Stomach smooth muscle (tissue), 2 donors: ENCODE measurements at regions not wholly inside any gene's neighbourhood (a gene's known extent, or its start where the extent isn't known, plus 50 kb on each side); places are given as distances from the start of the nearest gene placed in this dataset.

Source experiments
- H3K27ac ChIP-seq: one replicate; pipeline ENCODE4 v1.7.0; 2013; ENCODE audit warnings: mild to moderate bottlenecking, low read length, inconsistent platforms
- H3K27me3 ChIP-seq, 2 donors: one replicate each; pipeline ENCODE4 v1.7.0; 2013; ENCODE audit warnings: low read length in 2 of 2; ENCODE audit not compliant: insufficient read depth in 2 of 2, control insufficient read depth in 1 of 2
- H3K36me3 ChIP-seq, 2 donors: one replicate each; pipeline ENCODE4 v1.7.0; 2013; ENCODE audit warnings: low read length in 2 of 2; ENCODE audit not compliant: control insufficient read depth in 2 of 2, insufficient read depth in 2 of 2
- H3K4me1 ChIP-seq: one replicate; pipeline ENCODE4 v1.7.0; 2013; ENCODE audit warnings: low read length; ENCODE audit not compliant: control insufficient read depth, insufficient read depth
- H3K4me3 ChIP-seq, 2 donors: one replicate each; pipeline ENCODE4 v1.7.0; 2013; ENCODE audit warnings: low read length in 2 of 2
- H3K9ac ChIP-seq, 2 donors: one replicate each; pipeline ENCODE4 v1.7.0; 2013; ENCODE audit warnings: low read length in 2 of 2, mild to moderate bottlenecking in 1 of 2
- H3K9me3 ChIP-seq, 2 donors: one replicate each; pipeline ENCODE4 v1.7.0; 2013; ENCODE audit warnings: low read length in 2 of 2; ENCODE audit not compliant: control insufficient read depth in 2 of 2
- donor health status: healthy.
- donor health status: Pancreatic carcinoma.

GRCh38 chr9:82571540-82571939 is 491.4 kb downstream of the RASEF start:
- H3K4me1 ChIP-seq = no peaks in the 10 kb centered on the region
- no peak overlapping the region for H3K4me3 ChIP-seq
- H3K27ac ChIP-seq = no peak overlapping the region
- no peaks in the 10 kb centered on the region for H3K36me3 ChIP-seq
- H3K9ac ChIP-seq = no peak overlapping the region
- H3K27me3 ChIP-seq = no peaks in the 10 kb centered on the region
- no peaks in the 10 kb centered on the region for H3K9me3 ChIP-seq

- no peaks in the 10 kb centered on the region for H3K27me3 ChIP-seq
- H3K4me1 ChIP-seq = no peaks in the 10 kb centered on the region
Measured at GRCh38 chr9:82572146-82572545, 490.8 kb downstream of the RASEF start.

GRCh38 chr9:82574911-82575310 is 488.0 kb downstream of the RASEF start:
- Histone ChIP-seq H3K9ac (no peak overlapping the region), H3K4me1 (no peaks in the 10 kb centered on the region), H3K27ac (no peak overlapping the region), H3K9me3 (no peaks in the 10 kb centered on the region), H3K27me3 (no peaks in the 10 kb centered on the region), H3K36me3 (no peaks in the 10 kb centered on the region), H3K4me3 (no peak overlapping the region)

More at GRCh38 chr9:82572146-82572545, 490.8 kb downstream of the RASEF start:
- Histone ChIP-seq H3K4me3 (no peak overlapping the region), H3K27ac (no peak overlapping the region), H3K9ac (no peak overlapping the region), H3K9me3 (no peaks in the 10 kb centered on the region), H3K36me3 (no peaks in the 10 kb centered on the region)

- Histone ChIP-seq H3K27me3 (no peaks in the 10 kb centered on the region), H3K4me3 (no peak overlapping the region), H3K9ac (no peak overlapping the region), H3K36me3 (no peaks in the 10 kb centered on the region), H3K4me1 (no peaks in the 10 kb centered on the region), H3K27ac (no peak overlapping the region), H3K9me3 (no peaks in the 10 kb centered on the region)
Measured at GRCh38 chr9:82580921-82581320, 482.0 kb downstream of the RASEF start.

- no peak overlapping the region for H3K27ac ChIP-seq
- no peaks in the 10 kb centered on the region for H3K4me1 ChIP-seq
- H3K9me3 ChIP-seq = no peaks in the 10 kb centered on the region
Measured at GRCh38 chr9:82581516-82581915, 481.4 kb downstream of the RASEF start.

GRCh38 chr9:82581935-82582334 is 481.0 kb downstream of the RASEF start:
- no peaks in the 10 kb centered on the region for H3K9me3 ChIP-seq
- no peak overlapping the region for H3K27ac ChIP-seq
- H3K36me3 ChIP-seq = no peaks in the 10 kb centered on the region
- no peak overlapping the region for H3K4me3 ChIP-seq
- no peaks in the 10 kb centered on the region for H3K4me1 ChIP-seq
- no peaks in the 10 kb centered on the region for H3K27me3 ChIP-seq
- H3K9ac ChIP-seq = no peak overlapping the region

More at GRCh38 chr9:82581516-82581915, 481.4 kb downstream of the RASEF start:
- no peak overlapping the region for H3K4me3 ChIP-seq
- no peak overlapping the region for H3K9ac ChIP-seq
- H3K36me3 ChIP-seq = no peaks in the 10 kb centered on the region
- H3K27me3 ChIP-seq = no peaks in the 10 kb centered on the region

GRCh38 chr9:82582693-82583092 is 480.2 kb downstream of the RASEF start:
- Histone ChIP-seq H3K4me1 (no peaks in the 10 kb centered on the region), H3K4me3 (no peak overlapping the region), H3K9ac (no peak overlapping the region), H3K36me3 (no peaks in the 10 kb centered on the region), H3K27me3 (no peaks in the 10 kb centered on the region), H3K9me3 (no peaks in the 10 kb centered on the region), H3K27ac (no peak overlapping the region)

- H3K36me3 ChIP-seq = no peaks in the 10 kb centered on the region
- H3K27ac ChIP-seq = no peak overlapping the region
- no peaks in the 10 kb centered on the region for H3K27me3 ChIP-seq
- no peaks in the 10 kb centered on the region for H3K4me1 ChIP-seq
- H3K9ac ChIP-seq = no peak overlapping the region
- H3K9me3 ChIP-seq = no peaks in the 10 kb centered on the region
- H3K4me3 ChIP-seq = no peak overlapping the region
Measured at GRCh38 chr9:82583524-82583923, 479.4 kb downstream of the RASEF start.

GRCh38 chr9:82584349-82584863 is 478.5 kb downstream of the RASEF start:
- Histone ChIP-seq H3K4me1 (no peaks in the 10 kb centered on the region), H3K27ac (no peak overlapping the region), H3K9ac (no peak overlapping the region), H3K4me3 (no peak overlapping the region), H3K36me3 (no peaks in the 10 kb centered on the region), H3K27me3 (no peaks in the 10 kb centered on the region), H3K9me3 (no peaks in the 10 kb centered on the region)

GRCh38 chr9:82586918-82587356 is 476.0 kb downstream of the RASEF start:
- no peak overlapping the region for H3K27ac ChIP-seq
- H3K9me3 ChIP-seq = no peaks in the 10 kb centered on the region
- no peak overlapping the region for H3K4me3 ChIP-seq
- H3K9ac ChIP-seq = no peak overlapping the region
- H3K4me1 ChIP-seq = no peaks in the 10 kb centered on the region
- H3K27me3 ChIP-seq = no peaks in the 10 kb centered on the region
- no peaks in the 10 kb centered on the region for H3K36me3 ChIP-seq

GRCh38 chr9:82588301-82589180 is 474.4 kb downstream of the RASEF start:
- Histone ChIP-seq H3K27ac (no peak overlapping the region), H3K9ac (no peak overlapping the region), H3K4me1 (no peaks in the 10 kb centered on the region)

More at GRCh38 chr9:82588301-82589180, 474.4 kb downstream of the RASEF start:
- Histone ChIP-seq H3K36me3 (no peaks in the 10 kb centered on the region), H3K27me3 (no peaks in the 10 kb centered on the region), H3K9me3 (no peaks in the 10 kb centered on the region), H3K4me3 (no peak overlapping the region)
